Activated CD8-positive, alpha-beta T cell treated with anti-CD3 and anti-CD28 coated beads for 36 hours (primary cell): ENCODE measurements at regions not wholly inside any gene's neighbourhood (a gene's known extent, or its start where the extent isn't known, plus 50 kb on each side); places are given as distances from the start of the nearest gene placed in this dataset.

Experiments used
- ATAC-seq: fragments of 200-7000 bp; cut with Tn5 transposase; one replicate; pipeline ENCODE4 v1.10.0; 2021; ENCODE audit warnings: mild to moderate bottlenecking, moderate library complexity
- CTCF ChIA-PET: fragments of 350-600 bp; sonication (Branson Sonifier 250); formaldehyde crosslinking; loops from one replicate; lab custom pipeline; 2021; ENCODE audit warnings: antibody characterized with exemption; lab: Charles Lee
- POLR2A ChIA-PET: fragments of 350-600 bp; sonication (Branson Sonifier 250); formaldehyde crosslinking; loops from one replicate; lab custom pipeline; 2021; ENCODE audit warnings: antibody characterized with exemption; lab: Charles Lee
- DNase-seq: peaks from one replicate; pipeline ENCODE4 v3.0.0-alpha.2; 2020
- H3K27ac Mint-ChIP-seq: one replicate; pipeline ENCODE4 v1.8.0; 2021; ENCODE audit warnings: mild to moderate bottlenecking, mixed read lengths
- H3K27me3 Mint-ChIP-seq: one replicate; pipeline ENCODE4 v1.8.0; 2021; ENCODE audit warnings: mixed read lengths
- H3K36me3 Mint-ChIP-seq: one replicate; pipeline ENCODE4 v1.8.0; 2021; ENCODE audit warnings: low read depth, mixed read lengths
- H3K4me1 Mint-ChIP-seq: one replicate; pipeline ENCODE4 v1.8.0; 2021; ENCODE audit warnings: low read depth, mixed read lengths
- H3K4me3 Mint-ChIP-seq: one replicate; pipeline ENCODE4 v1.8.0; 2021; ENCODE audit warnings: mild to moderate bottlenecking, moderate library complexity, mixed read lengths
- H3K9me3 Mint-ChIP-seq: one replicate; pipeline ENCODE4 v1.8.0; 2021; ENCODE audit warnings: mixed read lengths
- CTCF ChIP-seq: fragments of 200-600 bp; IDR thresholded peaks from one replicate; pipeline ENCODE4 v1.8.0; 2022; ENCODE audit warnings: antibody characterized with exemption, mild to moderate bottlenecking
- intact Hi-C: fragments of 100-400 bp; cut with micrococcal nuclease; formaldehyde crosslinking; loops from one replicate; pipeline ENCODE4 v1.10.0; 2022

- Mint-ChIP-seq H3K36me3 (peaks cover 2% of the 10 kb centered on the region), H3K4me3 (no peak overlapping the region), H3K4me1 (no peaks in the 10 kb centered on the region), H3K9me3 (peaks cover 11% of the 10 kb centered on the region), H3K27ac (no peak overlapping the region), H3K27me3 (peaks cover 4% of the 10 kb centered on the region)
- DNase-seq, result no peak
- POLR2A ChIA-PET, result no interaction called here
- CTCF ChIA-PET, result interaction anchor here (0.7 to 1.1 kb wide), 3 partner anchors 58 to 257 kb away, joined by 3 to 7 read pairs (median 3); no protein-coding TSS in a partner anchor
- no peak for TF ChIP-seq CTCF
- intact Hi-C loops, result no loop called here
- no peak for ATAC-seq
Observed at GRCh38 chr1:201769072-201769471, 59.9 kb upstream of the IPO9 start.

GRCh38 chr1:201769966-201770365 is 59.0 kb upstream of the IPO9 start:
- H3K27me3 Mint-ChIP-seq, result peaks cover 4% of the 10 kb centered on the region
- intact Hi-C loops, result no loop called here
- no peak overlapping the region for H3K27ac Mint-ChIP-seq
- DNase-seq (no peak), ATAC-seq (no peak)
- peaks cover 11% of the 10 kb centered on the region for H3K9me3 Mint-ChIP-seq
- CTCF ChIA-PET, result no interaction called here
- POLR2A ChIA-PET, result no interaction called here
- no peak for TF ChIP-seq CTCF
- no peak overlapping the region for H3K4me3 Mint-ChIP-seq
- no peaks in the 10 kb centered on the region for H3K4me1 Mint-ChIP-seq
- H3K36me3 Mint-ChIP-seq, result peaks cover 2% of the 10 kb centered on the region

GRCh38 chr1:201771466-201771865 is 57.5 kb upstream of the IPO9 start:
- intact Hi-C loops, result no loop called here
- CTCF ChIA-PET, result interaction anchor here (1.8 kb wide), 1 partner anchor 21 kb away, joined by 6 read pairs; no protein-coding TSS in a partner anchor
- Mint-ChIP-seq H3K27ac (no peak overlapping the region), H3K4me1 (no peaks in the 10 kb centered on the region), H3K36me3 (peaks cover 2% of the 10 kb centered on the region), H3K27me3 (peaks cover 4% of the 10 kb centered on the region), H3K9me3 (peaks cover 11% of the 10 kb centered on the region), H3K4me3 (no peak overlapping the region)
- no peak for ATAC-seq
- no peak for TF ChIP-seq CTCF
- DNase-seq, result no peak
- POLR2A ChIA-PET, result no interaction called here

- Mint-ChIP-seq H3K27ac (no peak overlapping the region), H3K4me3 (no peak overlapping the region), H3K36me3 (peaks cover 2% of the 10 kb centered on the region), H3K4me1 (no peaks in the 10 kb centered on the region), H3K27me3 (peaks cover 4% of the 10 kb centered on the region), H3K9me3 (peaks cover 11% of the 10 kb centered on the region)
- ATAC-seq, result no peak
- intact Hi-C loops, result no loop called here
- CTCF ChIA-PET, result interaction anchor here (1.8 kb wide), 1 partner anchor 21 kb away, joined by 6 read pairs; no protein-coding TSS in a partner anchor
- DNase-seq, result no peak
- POLR2A ChIA-PET, result no interaction called here
- no peak for TF ChIP-seq CTCF
Observed at GRCh38 chr1:201772178-201772577, 56.8 kb upstream of the IPO9 start.

- POLR2A ChIA-PET, result no interaction called here
Observed at GRCh38 chr1:201773764-201774163, 55.2 kb upstream of the IPO9 start.

More at GRCh38 chr1:201773764-201774163, 55.2 kb upstream of the IPO9 start:
- peaks cover 2% of the 10 kb centered on the region for H3K36me3 Mint-ChIP-seq
- no peak overlapping the region for H3K4me3 Mint-ChIP-seq
- CTCF ChIA-PET, result interaction anchor here (1.2 to 1.6 kb wide), 3 partner anchors 19 to 214 kb away, joined by 4 to 7 read pairs (median 4); no protein-coding TSS in a partner anchor
- H3K27me3 Mint-ChIP-seq, result no peaks in the 10 kb centered on the region
- H3K27ac Mint-ChIP-seq, result no peak overlapping the region
- no peak for TF ChIP-seq CTCF
- H3K4me1 Mint-ChIP-seq, result no peaks in the 10 kb centered on the region
- intact Hi-C loops, result no loop called here
- ATAC-seq (no peak), DNase-seq (no peak)
- H3K9me3 Mint-ChIP-seq, result peaks cover 11% of the 10 kb centered on the region
